GM12801 (cell line): ENCODE measurements at regions not wholly inside any gene's neighbourhood (a gene's known extent, or its start where the extent isn't known, plus 50 kb on each side); places are given as distances from the start of the nearest gene placed in this dataset.

Experiments used
- TF ChIP-seq, protein P1 (sequence below): IDR thresholded peaks from one replicate; pipeline ENCODE4 v1.5.1; 2011; ENCODE audit warnings: control low read depth; ENCODE audit not compliant: insufficient read length; ENCODE audit errors: extremely low read depth

GRCh38 chr3:158994386-158994785, 192.5 kb downstream of the MFSD1 start:
- TF ChIP-seq, protein P1, sequence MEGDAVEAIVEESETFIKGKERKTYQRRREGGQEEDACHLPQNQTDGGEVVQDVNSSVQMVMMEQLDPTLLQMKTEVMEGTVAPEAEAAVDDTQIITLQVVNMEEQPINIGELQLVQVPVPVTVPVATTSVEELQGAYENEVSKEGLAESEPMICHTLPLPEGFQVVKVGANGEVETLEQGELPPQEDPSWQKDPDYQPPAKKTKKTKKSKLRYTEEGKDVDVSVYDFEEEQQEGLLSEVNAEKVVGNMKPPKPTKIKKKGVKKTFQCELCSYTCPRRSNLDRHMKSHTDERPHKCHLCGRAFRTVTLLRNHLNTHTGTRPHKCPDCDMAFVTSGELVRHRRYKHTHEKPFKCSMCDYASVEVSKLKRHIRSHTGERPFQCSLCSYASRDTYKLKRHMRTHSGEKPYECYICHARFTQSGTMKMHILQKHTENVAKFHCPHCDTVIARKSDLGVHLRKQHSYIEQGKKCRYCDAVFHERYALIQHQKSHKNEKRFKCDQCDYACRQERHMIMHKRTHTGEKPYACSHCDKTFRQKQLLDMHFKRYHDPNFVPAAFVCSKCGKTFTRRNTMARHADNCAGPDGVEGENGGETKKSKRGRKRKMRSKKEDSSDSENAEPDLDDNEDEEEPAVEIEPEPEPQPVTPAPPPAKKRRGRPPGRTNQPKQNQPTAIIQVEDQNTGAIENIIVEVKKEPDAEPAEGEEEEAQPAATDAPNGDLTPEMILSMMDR, result no peak

DNA sequence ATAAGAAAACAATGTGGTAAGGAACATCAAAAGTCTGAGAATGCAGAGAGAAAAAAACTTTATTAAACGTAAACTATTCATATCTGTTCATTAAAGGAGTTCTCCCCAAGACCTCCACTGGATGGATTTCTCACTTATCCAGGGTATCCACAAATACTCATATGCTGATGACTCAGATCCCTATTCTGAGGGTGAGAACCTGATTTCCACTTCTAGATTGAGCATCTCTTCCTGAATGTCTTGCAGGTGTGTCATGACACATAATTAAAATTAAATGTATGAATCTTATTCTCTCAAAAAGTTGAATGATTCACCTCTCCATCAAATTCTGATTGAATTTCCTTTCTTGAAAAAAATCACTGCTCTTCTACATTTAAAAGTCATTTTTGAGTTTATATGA, 199.9 kb downstream of the MFSD1 start:
- TF ChIP-seq, protein P1, result no peak

GRCh38 chr3:159005137-159005536, 203.3 kb downstream of the MFSD1 start:
- TF ChIP-seq, protein P1, result no peak

- TF ChIP-seq, protein P1, result no peak
Measured at GRCh38 chr3:159007331-159007730, 205.5 kb downstream of the MFSD1 start.

DNA sequence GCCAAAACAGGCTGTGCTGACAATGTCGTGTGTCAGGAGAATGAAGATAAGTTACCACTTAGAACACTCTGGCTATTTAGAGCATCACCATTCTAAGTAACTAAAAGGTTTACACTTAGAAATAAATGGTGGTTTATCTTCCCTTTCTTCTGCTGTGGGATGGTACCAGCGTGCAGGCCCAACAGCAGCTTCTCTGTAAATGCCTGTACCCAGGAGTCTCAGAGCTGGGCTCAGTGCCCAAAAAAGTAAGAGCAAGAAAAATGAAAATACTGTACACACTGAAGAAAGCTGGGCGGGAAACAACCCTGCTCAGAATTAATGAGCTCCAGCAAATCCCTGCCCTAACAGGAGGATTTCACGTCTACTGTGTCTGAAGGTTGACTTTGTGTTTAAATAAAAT, 206.5 kb downstream of the MFSD1 start:
- TF ChIP-seq, protein P1, result no peak

DNA sequence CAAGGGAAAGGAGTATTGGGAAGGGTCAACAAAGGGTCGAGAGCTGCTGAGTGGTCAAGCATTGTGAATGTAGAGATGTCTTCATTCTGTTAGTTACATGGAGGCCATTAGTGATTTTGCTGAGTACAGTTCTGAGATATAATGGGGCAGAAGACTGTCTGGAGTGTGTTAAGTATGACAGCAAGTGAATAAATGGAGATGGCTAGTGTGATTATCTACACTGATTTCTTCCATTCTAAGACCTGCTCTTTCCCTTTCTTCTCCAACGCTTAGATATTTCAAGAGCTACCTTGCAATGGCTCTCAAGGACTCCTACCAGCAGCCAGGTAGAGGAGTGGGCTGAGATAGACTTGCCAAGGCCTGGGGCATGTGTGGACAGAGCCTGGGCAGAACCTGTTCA, 216.5 kb downstream of the MFSD1 start:
- TF ChIP-seq, protein P1, result no peak

DNA sequence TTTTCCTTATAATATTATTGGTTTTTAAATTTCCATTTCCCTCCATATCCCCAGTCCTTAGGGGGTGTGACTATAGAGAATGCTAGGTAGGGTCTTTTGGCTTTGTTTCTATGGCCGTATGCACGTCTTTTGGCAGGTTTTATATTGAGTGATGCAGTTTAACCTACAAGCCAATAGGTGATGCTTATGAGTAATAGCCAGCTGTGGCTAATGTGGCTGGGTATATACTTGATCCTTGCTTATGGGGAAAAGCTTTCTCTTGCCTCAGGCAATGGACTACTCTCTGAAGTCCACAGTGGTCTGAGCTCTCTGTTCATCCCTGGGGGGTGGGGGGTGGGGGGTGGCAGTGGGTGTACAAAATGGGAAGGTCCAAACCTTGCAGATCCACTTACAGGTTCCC, 223.9 kb downstream of the MFSD1 start:
- TF ChIP-seq, protein P1, result no peak

DNA sequence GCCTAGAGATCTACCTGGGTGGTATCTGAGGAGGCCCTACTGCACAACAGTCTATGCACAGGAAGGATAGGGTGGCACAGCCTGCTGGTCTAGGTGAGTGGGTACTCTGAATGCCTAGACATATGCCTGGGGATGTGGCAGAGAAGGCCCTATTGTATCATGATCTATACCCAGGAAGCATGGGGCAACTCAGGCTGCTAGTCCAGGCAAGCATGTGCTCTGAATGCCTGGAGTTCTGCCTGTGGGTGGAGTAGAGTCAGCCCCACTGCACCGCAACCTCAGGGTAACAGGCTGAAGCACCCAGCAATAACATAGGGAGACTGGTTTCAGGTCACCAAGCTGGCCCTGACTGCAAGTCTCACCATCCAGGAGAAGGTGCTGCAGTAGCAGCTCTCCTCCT, 224.7 kb downstream of the MFSD1 start:
- TF ChIP-seq, protein P1, result no peak
